ENCODE measurements at regions not wholly inside any gene's neighbourhood (a gene's known extent, or its start where the extent isn't known, plus 50 kb on each side); places are given as distances from the start of the nearest gene placed in this dataset.

GRCh38 chr1:214830941-214831340 is 227.9 kb downstream of the CENPF start:
- no peaks in the 10 kb centered on the region for H3K9me3 ChIP-seq
- H3K4me3 ChIP-seq: no peak overlapping the region
- DNase-seq: no peak
- TF ChIP-seq CTCF (IDR thresholded peaks at IDR 0.05) (no peak), POLR2A (IDR thresholded peaks at IDR 0.05) (no peak)
- H3K4me1 ChIP-seq: no peaks in the 10 kb centered on the region
- no peak overlapping the region for H3K27ac ChIP-seq
- intact Hi-C loops (cut with DNase I; ENCODE audit: low total_unique reads): no loop called here
- H3K27me3 ChIP-seq: no peaks in the 10 kb centered on the region
- no peaks in the 10 kb centered on the region for H3K36me3 ChIP-seq

- intact Hi-C loops (cut with DNase I; ENCODE audit: low total_unique reads): no loop called here
- Histone ChIP-seq H3K27ac (no peak overlapping the region), H3K4me1 (no peaks in the 10 kb centered on the region), H3K27me3 (no peaks in the 10 kb centered on the region), H3K4me3 (no peak overlapping the region), H3K36me3 (no peaks in the 10 kb centered on the region), H3K9me3 (no peaks in the 10 kb centered on the region)
- TF ChIP-seq CTCF (IDR thresholded peaks at IDR 0.05) (no peak), POLR2A (IDR thresholded peaks at IDR 0.05) (no peak)
- no peak for DNase-seq
These were observed 229.0 kb downstream of the CENPF start for GRCh38 chr1:214831956-214832355.

- Histone ChIP-seq H3K36me3 (no peaks in the 10 kb centered on the region), H3K4me3 (no peak overlapping the region), H3K27ac (no peak overlapping the region), H3K27me3 (no peaks in the 10 kb centered on the region), H3K4me1 (no peaks in the 10 kb centered on the region), H3K9me3 (no peaks in the 10 kb centered on the region)
- TF ChIP-seq CTCF (IDR thresholded peaks at IDR 0.05) (no peak), POLR2A (IDR thresholded peaks at IDR 0.05) (no peak)
- intact Hi-C loops (cut with DNase I; ENCODE audit: low total_unique reads): no loop called here
- no peak for DNase-seq
These were observed 230.3 kb downstream of the CENPF start for GRCh38 chr1:214833178-214833756.

GRCh38 chr1:214837376-214837775 is 234.4 kb downstream of the CENPF start:
- H3K27me3 ChIP-seq: no peaks in the 10 kb centered on the region
- H3K9me3 ChIP-seq: no peaks in the 10 kb centered on the region
- no peak overlapping the region for H3K4me3 ChIP-seq
- DNase-seq: no peak
- no peak overlapping the region for H3K27ac ChIP-seq
- H3K36me3 ChIP-seq: no peaks in the 10 kb centered on the region
- H3K4me1 ChIP-seq: no peaks in the 10 kb centered on the region
- TF ChIP-seq CTCF (IDR thresholded peaks at IDR 0.05) (no peak), POLR2A (IDR thresholded peaks at IDR 0.05) (no peak)
- intact Hi-C loops (cut with DNase I; ENCODE audit: low total_unique reads): no loop called here

GRCh38 chr1:214838351-214838750 is 235.4 kb downstream of the CENPF start:
- H3K4me1 ChIP-seq: no peaks in the 10 kb centered on the region
- H3K27me3 ChIP-seq: no peaks in the 10 kb centered on the region
- no peak for DNase-seq
- H3K4me3 ChIP-seq: no peak overlapping the region
- H3K9me3 ChIP-seq: no peaks in the 10 kb centered on the region
- no peaks in the 10 kb centered on the region for H3K36me3 ChIP-seq
- TF ChIP-seq POLR2A (IDR thresholded peaks at IDR 0.05) (no peak), CTCF (IDR thresholded peaks at IDR 0.05) (no peak)
- H3K27ac ChIP-seq: no peak overlapping the region
- intact Hi-C loops (cut with DNase I; ENCODE audit: low total_unique reads): no loop called here
